HepG2 (cell line): ENCODE measurements at regions not wholly inside any gene's neighbourhood (a gene's known extent, or its start where the extent isn't known, plus 50 kb on each side); places are given as distances from the start of the nearest gene placed in this dataset.

ENCODE experiments used
- ATAC-seq: fragments of 200-7000 bp; cut with Tn5 transposase; 3 replicates; pipeline ENCODE4 v1.9.1; 2020; ENCODE audit warnings: mild to moderate bottlenecking, moderate library complexity
- BruUV-seq: library from RNA; stranded (reverse); fragments of 400-500 nt; replicated peaks from 2 replicates; lab custom pipeline; 2021; lab: Mats Ljungman, UMichigan
- CTCF ChIA-PET: fragments of 300-600 bp; formaldehyde crosslinking; extraction: SDS; loops from one replicate; lab custom pipeline; 2021; ENCODE audit warnings: low total read pairs, inconsistent platforms, low intra/inter-chr PET ratio; lab: Yijun Ruan, JAX
- POLR2A ChIA-PET: fragments of 350-600 bp; sonication (Branson Sonifier 250); formaldehyde crosslinking; loops from one replicate; lab custom pipeline; 2020; ENCODE audit warnings: antibody characterized with exemption, inconsistent platforms; lab: Yijun Ruan, JAX
- DNase-seq: peaks from one replicate; pipeline ENCODE4 v3.0.0-alpha.2; 2015; ENCODE audit warnings: low spot score
- FAIRE-seq: peaks from 3 replicates; lab custom pipeline; 2011; peaks lifted over from hg19 to GRCh38; lab: Jason Lieb, UNC
- H2AFZ ChIP-seq: one replicate; pipeline ENCODE4 v1.6.1; 2011; ENCODE audit warnings: low read length, inconsistent platforms
- H3K27ac ChIP-seq: fragments of 300-600 bp; 3 replicates; pipeline ENCODE4 v1.8.0; 2011; ENCODE audit warnings: mixed run types, mild to moderate bottlenecking, mixed read lengths, low read length, inconsistent platforms; ENCODE audit not compliant: insufficient read depth; ENCODE audit errors: extremely low read length
- H3K27me3 ChIP-seq, 2 experiments: fragments of 200-600 bp in 1 of 2; 2 replicates in 1 of 2; 3 replicates in 1 of 2; pipeline versions ENCODE4 v1.6.0 to v1.8.0; 2011; ENCODE audit warnings: low read length in 2 of 2, mild to moderate bottlenecking in 2 of 2, moderate library complexity in 2 of 2, inconsistent platforms in 1 of 2; ENCODE audit not compliant: insufficient read depth in 2 of 2, control insufficient read depth in 1 of 2
- H3K36me3 ChIP-seq, 2 experiments: fragments of 200-600 bp in 1 of 2; replicated peaks in 1 of 2; 2 replicates in 1 of 2; 3 replicates in 1 of 2; pipeline versions ENCODE4 v1.5.1 to v1.8.0; 2011; ENCODE audit warnings: low read length in 2 of 2, inconsistent platforms in 1 of 2; ENCODE audit not compliant: insufficient read depth in 2 of 2, control insufficient read depth in 1 of 2
- H3K4me1 ChIP-seq: 2 replicates; pipeline ENCODE4 v1.5.1; 2012; ENCODE audit warnings: low read length, inconsistent platforms; ENCODE audit not compliant: insufficient read depth
- H3K4me2 ChIP-seq: 2 replicates; pipeline ENCODE4 v1.6.0; 2011; ENCODE audit warnings: low read depth, low read length, inconsistent platforms
- H3K4me3 ChIP-seq, 3 experiments: fragments of 200-600 bp in 1 of 3; sonication (generic), shearing (Covaris generic) in 1 of 3; replicated peaks in 1 of 3; 2 replicates each; pipeline ENCODE4 v1.5.1; 2011 to 2016; ENCODE audit warnings: low read length in 3 of 3, inconsistent platforms in 2 of 3, low read depth in 2 of 3, mild to moderate bottlenecking in 2 of 3, control low read depth in 1 of 3, mixed read lengths in 1 of 3; ENCODE audit not compliant: insufficient read depth in 1 of 3
- H3K79me2 ChIP-seq: one replicate; pipeline ENCODE4 v1.6.1; 2011; ENCODE audit warnings: low read length, inconsistent platforms; ENCODE audit not compliant: insufficient read depth
- H3K9ac ChIP-seq: 2 replicates; pipeline ENCODE4 v1.6.0; 2011; ENCODE audit warnings: mild to moderate bottlenecking, low read depth, low read length, inconsistent platforms; ENCODE audit not compliant: insufficient read depth
- H3K9me3 ChIP-seq: 2 replicates; pipeline ENCODE4 v1.5.1; 2012; ENCODE audit warnings: mild to moderate bottlenecking, low read length
- H4K20me1 ChIP-seq: 2 replicates; pipeline ENCODE4 v1.6.0; 2011; ENCODE audit warnings: inconsistent platforms, mild to moderate bottlenecking, low read length, moderate library complexity; ENCODE audit not compliant: insufficient read depth
- ASH2L ChIP-seq: fragments of 300-600, 200-600 bp; sonication (generic); IDR thresholded peaks from 2 replicates; pipeline ENCODE4 v1.7.0; 2017; ENCODE audit warnings: low read depth, mild to moderate bottlenecking, moderate library complexity, mixed read lengths, low read length; ENCODE audit not compliant: insufficient read length
- ATF6 ChIP-seq: sonication (generic); formaldehyde crosslinking; conservative IDR thresholded peaks from 2 replicates; pipeline ENCODE4 v1.4.0; 2020; ENCODE audit warnings: missing genetic modification reagents
- JDP2 ChIP-seq: sonication (generic); formaldehyde crosslinking; IDR thresholded peaks from 2 replicates; pipeline ENCODE4 v1.8.1; 2022; ENCODE audit warnings: missing genetic modification reagents, borderline replicate concordance
- MAZ ChIP-seq, 2 experiments: sonication (generic) in 1 of 2; formaldehyde crosslinking in 1 of 2; IDR thresholded peaks; 2 replicates each; pipeline versions ENCODE4 v1.5.0 to v1.6.1; 2012 to 2020; ENCODE audit warnings: low read depth in 2 of 2, mild to moderate bottlenecking in 2 of 2, borderline replicate concordance in 1 of 2, improper control_type of control experiment in 1 of 2, low read length in 1 of 2, missing genetic modification reagents in 1 of 2, moderate library complexity in 1 of 2
- MED13 ChIP-seq: sonication (generic); formaldehyde crosslinking; IDR thresholded peaks from 2 replicates; pipeline ENCODE4 v1.5.0; 2020; ENCODE audit warnings: missing genetic modification reagents
- NFIC ChIP-seq: IDR thresholded peaks from 2 replicates; pipeline ENCODE4 v1.6.1; 2012; ENCODE audit warnings: mild to moderate bottlenecking, low read length, inconsistent platforms
- NKX3-1 ChIP-seq: sonication (generic); formaldehyde crosslinking; IDR thresholded peaks from 2 replicates; pipeline ENCODE4 v1.5.0; 2020; ENCODE audit warnings: missing genetic modification reagents
- SP2 ChIP-seq: sonication (generic); formaldehyde crosslinking; IDR thresholded peaks from 2 replicates; pipeline ENCODE4 v1.5.1; 2020; ENCODE audit warnings: mild to moderate bottlenecking, missing genetic modification reagents
- THAP11 ChIP-seq: IDR thresholded peaks from 2 replicates; pipeline ENCODE4 v1.6.1; 2016; ENCODE audit warnings: missing biosample characterization, missing genetic modification reagents
- THYN1 ChIP-seq: sonication (generic); formaldehyde crosslinking; IDR thresholded peaks from 2 replicates; pipeline ENCODE4 v1.8.1; 2023; ENCODE audit warnings: low read depth, mild to moderate bottlenecking, moderate library complexity, missing genetic modification reagents, borderline replicate concordance
- U2AF1 ChIP-seq: fragments of 200-400 bp; formaldehyde crosslinking; optimal IDR thresholded peaks from 2 replicates; pipeline ENCODE3; 2017; ENCODE audit warnings: mild to moderate bottlenecking, low read depth, low read length
- ZNF407 ChIP-seq: sonication (generic); formaldehyde crosslinking; IDR thresholded peaks from one replicate; pipeline ENCODE4 v1.5.1; 2020; ENCODE audit warnings: mild to moderate bottlenecking, missing genetic modification reagents; ENCODE audit errors: not compliant biosample characterization
- ZNF589 ChIP-seq: sonication (generic); formaldehyde crosslinking; conservative IDR thresholded peaks from 2 replicates; pipeline ENCODE4 v1.8.0; 2022; ENCODE audit warnings: mild to moderate bottlenecking, moderate library complexity, missing genetic modification reagents
- ZNF773 ChIP-seq: sonication (generic); formaldehyde crosslinking; IDR thresholded peaks from 2 replicates; pipeline ENCODE4 v1.4.0; 2020; ENCODE audit warnings: missing genetic modification reagents, borderline replicate concordance
- WGBS: methylation state at CpG from one replicate; pipeline ENCODE4 v1.1.6; 2017; ENCODE audit warnings: low lambda C conversion rate; 5-methylcytosine and 5-hydroxymethylcytosine counted together
- in situ Hi-C: cut with HindIII; loops from 2 replicates; pipeline ENCODE4 v1.10.0; 2017; ENCODE audit warnings: low pct_unique_long_range_greater_than_20kb; ENCODE audit not compliant: extremely low pct_ligation_motif_present
- intact Hi-C: fragments of 100-400 bp; cut with micrococcal nuclease; formaldehyde crosslinking; loops from one replicate; pipeline ENCODE4 v1.10.0; 2022; ENCODE audit not compliant: unreplicated experiment

GRCh38 chr10:28903063-28903462 is 225.7 kb downstream of the BAMBI start (continued):
- no peak for TF ChIP-seq U2AF1
- no peak for TF ChIP-seq JDP2 (CRISPR knock-in tag)

GRCh38 chr10:28903736-28904135 is 226.4 kb downstream of the BAMBI start:
- no peak overlapping the region for H2AFZ ChIP-seq
- WGBS = 59% methylated on average over 6 of the region's 6 CpGs
- FAIRE-seq (no peak), DNase-seq (no peak), ATAC-seq (no peak)
- H3K4me2 ChIP-seq = no peak overlapping the region
- intact Hi-C loops (no loop called here), in situ Hi-C loops (no loop called here)
- CTCF ChIA-PET = no interaction called here
- no peaks in the 10 kb centered on the region for H3K27me3 ChIP-seq
- H3K36me3 ChIP-seq = no peaks in the 10 kb centered on the region
- no peaks in the 10 kb centered on the region for H4K20me1 ChIP-seq
- BruUV-seq = no TSS peak
- POLR2A ChIA-PET = no interaction called here
- no peak overlapping the region for H3K4me3 ChIP-seq
- no peaks in the 10 kb centered on the region for H3K9me3 ChIP-seq
- no peak overlapping the region for H3K27ac ChIP-seq
- peaks cover 37% of the 10 kb centered on the region for H3K4me1 ChIP-seq
- H3K79me2 ChIP-seq = no peaks in the 10 kb centered on the region
- no peak overlapping the region for H3K9ac ChIP-seq
- TF ChIP-seq MAZ (IDR thresholded peaks at IDR 0.05; ENCODE audit: borderline replicate concordance, low read depth, low read length) (no peak), MAZ (CRISPR knock-in tag; IDR thresholded peaks at IDR 0.05; ENCODE audit: low read depth) (no peak), ZNF589 (CRISPR knock-in tag) (no peak), ATF6 (CRISPR knock-in tag) (no peak), THYN1 (CRISPR knock-in tag) (no peak), NFIC (no peak), ASH2L (no peak), THAP11 (CRISPR knock-in tag) (no peak), SP2 (CRISPR knock-in tag) (no peak), NKX3-1 (CRISPR knock-in tag) (no peak), ZNF407 (no peak), ZNF773 (CRISPR knock-in tag) (no peak), MED13 (CRISPR knock-in tag) (no peak)
